ENCODE measurements at regions not wholly inside any gene's neighbourhood (a gene's known extent, or its start where the extent isn't known, plus 50 kb on each side); places are given as distances from the start of the nearest gene placed in this dataset.

GRCh38 chr5:17690473-17690872, 56.2 kb downstream of the TAF11L14 start:
- Mint-ChIP-seq H3K9me3 (peaks cover 27% of the 10 kb centered on the region), H3K4me3 (no peak overlapping the region), H3K36me3 (ENCODE audit: low read depth) (no peaks in the 10 kb centered on the region), H3K27ac (no peak overlapping the region), H3K27me3 (no peaks in the 10 kb centered on the region), H3K4me1 (ENCODE audit: low read depth) (no peaks in the 10 kb centered on the region)
- no peak for DNase-seq

- DNase-seq = no peak
- no peak overlapping the region for H3K27ac Mint-ChIP-seq
- peaks cover 21% of the 10 kb centered on the region for H3K9me3 Mint-ChIP-seq
- H3K27me3 Mint-ChIP-seq = no peaks in the 10 kb centered on the region
- H3K4me1 Mint-ChIP-seq (ENCODE audit: low read depth) = no peaks in the 10 kb centered on the region
- H3K36me3 Mint-ChIP-seq (ENCODE audit: low read depth) = no peaks in the 10 kb centered on the region
- no peak overlapping the region for H3K4me3 Mint-ChIP-seq
These were observed 57.5 kb downstream of the TAF11L14 start for GRCh38 chr5:17691762-17692161.

GRCh38 chr5:17694371-17694770, 60.1 kb downstream of the TAF11L14 start:
- Mint-ChIP-seq H3K9me3 (peaks cover 23% of the 10 kb centered on the region), H3K4me1 (ENCODE audit: low read depth) (no peaks in the 10 kb centered on the region), H3K4me3 (no peak overlapping the region), H3K36me3 (ENCODE audit: low read depth) (no peaks in the 10 kb centered on the region), H3K27me3 (no peaks in the 10 kb centered on the region), H3K27ac (no peak overlapping the region)
- no peak for DNase-seq

- no peak overlapping the region for H3K4me3 Mint-ChIP-seq
- peaks cover 24% of the 10 kb centered on the region for H3K9me3 Mint-ChIP-seq
- no peaks in the 10 kb centered on the region for H3K27me3 Mint-ChIP-seq
- H3K36me3 Mint-ChIP-seq (ENCODE audit: low read depth) = no peaks in the 10 kb centered on the region
- DNase-seq = no peak
- no peak overlapping the region for H3K27ac Mint-ChIP-seq
- no peaks in the 10 kb centered on the region for H3K4me1 Mint-ChIP-seq (ENCODE audit: low read depth)
These were observed 60.7 kb downstream of the TAF11L14 start for GRCh38 chr5:17694914-17695313.

DNA sequence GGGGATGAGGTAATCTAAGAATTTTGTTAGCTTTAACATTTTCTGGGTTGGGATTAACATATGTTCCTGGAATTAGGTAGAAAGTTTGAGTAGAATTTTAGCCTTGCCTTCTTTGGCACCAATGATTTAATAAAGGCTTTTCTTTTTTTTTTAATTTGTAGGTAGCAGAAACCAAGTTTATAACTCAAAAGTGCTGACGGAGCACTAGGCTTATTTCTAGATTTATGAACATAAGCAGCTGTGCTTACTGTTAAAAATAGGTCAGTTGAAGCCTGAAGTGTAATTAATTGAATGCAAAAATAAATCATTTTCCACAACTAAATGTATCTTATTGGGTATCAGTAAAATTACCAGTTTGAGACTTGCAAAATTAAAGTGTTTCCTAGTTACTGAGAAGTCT, 62.4 kb downstream of the TAF11L14 start:
- H3K4me3 Mint-ChIP-seq = no peak overlapping the region
- no peak overlapping the region for H3K27ac Mint-ChIP-seq
- H3K36me3 Mint-ChIP-seq (ENCODE audit: low read depth) = no peaks in the 10 kb centered on the region
- H3K4me1 Mint-ChIP-seq (ENCODE audit: low read depth) = no peaks in the 10 kb centered on the region
- DNase-seq = no peak
- no peaks in the 10 kb centered on the region for H3K27me3 Mint-ChIP-seq
- H3K9me3 Mint-ChIP-seq = peaks cover 23% of the 10 kb centered on the region

GRCh38 chr5:17697671-17698070, 63.4 kb downstream of the TAF11L14 start:
- Mint-ChIP-seq H3K27me3 (no peaks in the 10 kb centered on the region), H3K27ac (no peak overlapping the region), H3K36me3 (ENCODE audit: low read depth) (no peaks in the 10 kb centered on the region), H3K4me3 (no peak overlapping the region), H3K4me1 (ENCODE audit: low read depth) (no peaks in the 10 kb centered on the region), H3K9me3 (peaks cover 24% of the 10 kb centered on the region)
- no peak for DNase-seq

DNA sequence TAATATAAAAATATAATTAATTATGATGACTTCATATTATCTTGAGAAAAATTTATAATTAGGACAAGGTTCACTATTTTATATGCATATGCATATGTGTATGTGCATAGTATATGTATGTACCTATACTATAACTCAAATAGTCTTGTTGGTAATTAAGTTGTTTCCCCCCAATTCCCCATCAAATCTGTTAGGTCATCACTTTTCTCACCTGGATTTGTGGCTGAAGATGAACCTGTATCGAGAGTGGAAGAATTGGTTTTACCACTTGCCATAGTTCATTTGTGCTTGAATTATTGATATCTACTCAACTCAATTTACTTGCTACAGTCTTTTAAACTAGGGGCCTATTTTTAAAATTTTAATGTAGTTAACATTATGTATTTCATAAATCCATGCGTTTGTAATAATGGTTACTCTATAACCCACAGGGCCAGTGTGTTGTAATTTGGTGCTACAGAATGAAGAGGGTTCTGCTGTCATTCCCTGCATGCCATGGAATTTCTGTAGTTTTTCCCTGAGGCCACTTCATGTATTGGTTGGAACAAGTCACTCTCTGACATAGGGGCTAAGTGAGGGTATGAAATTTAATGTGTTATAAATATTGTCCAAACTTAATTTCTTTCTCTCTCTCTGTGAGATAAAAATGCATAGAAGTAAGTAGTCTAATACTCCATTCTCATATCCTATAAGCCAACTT, 74.9 kb downstream of the TAF11L14 start:
- Mint-ChIP-seq H3K4me3 (no peak overlapping the region), H3K4me1 (ENCODE audit: low read depth) (no peaks in the 10 kb centered on the region), H3K27ac (no peak overlapping the region), H3K36me3 (ENCODE audit: low read depth) (no peaks in the 10 kb centered on the region), H3K9me3 (peaks cover 23% of the 10 kb centered on the region), H3K27me3 (no peaks in the 10 kb centered on the region)
- DNase-seq = no peak

GRCh38 chr5:17713301-17713700, 79.0 kb downstream of the TAF11L14 start:
- Mint-ChIP-seq H3K27ac (no peak overlapping the region), H3K27me3 (no peaks in the 10 kb centered on the region), H3K4me1 (ENCODE audit: low read depth) (no peaks in the 10 kb centered on the region), H3K4me3 (no peak overlapping the region), H3K36me3 (ENCODE audit: low read depth) (no peaks in the 10 kb centered on the region), H3K9me3 (peaks cover 18% of the 10 kb centered on the region)
- no peak for DNase-seq

GRCh38 chr5:17714186-17714585, 79.9 kb downstream of the TAF11L14 start:
- H3K36me3 Mint-ChIP-seq (ENCODE audit: low read depth) = no peaks in the 10 kb centered on the region
- no peaks in the 10 kb centered on the region for H3K27me3 Mint-ChIP-seq
- no peak overlapping the region for H3K4me3 Mint-ChIP-seq
- H3K4me1 Mint-ChIP-seq (ENCODE audit: low read depth) = no peaks in the 10 kb centered on the region
- no peak overlapping the region for H3K27ac Mint-ChIP-seq
- H3K9me3 Mint-ChIP-seq = peaks cover 19% of the 10 kb centered on the region
- DNase-seq = no peak

GRCh38 chr5:17719592-17719991, 85.3 kb downstream of the TAF11L14 start:
- no peak for DNase-seq
- no peaks in the 10 kb centered on the region for H3K27me3 Mint-ChIP-seq
- H3K36me3 Mint-ChIP-seq (ENCODE audit: low read depth) = no peaks in the 10 kb centered on the region
- no peaks in the 10 kb centered on the region for H3K4me1 Mint-ChIP-seq (ENCODE audit: low read depth)
- no peak overlapping the region for H3K27ac Mint-ChIP-seq
- no peak overlapping the region for H3K4me3 Mint-ChIP-seq
- H3K9me3 Mint-ChIP-seq = peaks cover 9% of the 10 kb centered on the region

GRCh38 chr5:17720071-17720470, 85.8 kb downstream of the TAF11L14 start:
- no peak for DNase-seq
- no peaks in the 10 kb centered on the region for H3K36me3 Mint-ChIP-seq (ENCODE audit: low read depth)
- no peaks in the 10 kb centered on the region for H3K27me3 Mint-ChIP-seq
- no peaks in the 10 kb centered on the region for H3K4me1 Mint-ChIP-seq (ENCODE audit: low read depth)
- H3K27ac Mint-ChIP-seq = no peak overlapping the region
- H3K4me3 Mint-ChIP-seq = no peak overlapping the region
- H3K9me3 Mint-ChIP-seq = peaks cover 9% of the 10 kb centered on the region

- H3K4me3 Mint-ChIP-seq = no peak overlapping the region
- H3K9me3 Mint-ChIP-seq = peaks cover 3% of the 10 kb centered on the region
- no peak for DNase-seq
- H3K4me1 Mint-ChIP-seq (ENCODE audit: low read depth) = no peaks in the 10 kb centered on the region
- no peaks in the 10 kb centered on the region for H3K27me3 Mint-ChIP-seq
- no peak overlapping the region for H3K27ac Mint-ChIP-seq
- no peaks in the 10 kb centered on the region for H3K36me3 Mint-ChIP-seq (ENCODE audit: low read depth)
These were observed 89.6 kb downstream of the TAF11L14 start for GRCh38 chr5:17723876-17724275.

DNA sequence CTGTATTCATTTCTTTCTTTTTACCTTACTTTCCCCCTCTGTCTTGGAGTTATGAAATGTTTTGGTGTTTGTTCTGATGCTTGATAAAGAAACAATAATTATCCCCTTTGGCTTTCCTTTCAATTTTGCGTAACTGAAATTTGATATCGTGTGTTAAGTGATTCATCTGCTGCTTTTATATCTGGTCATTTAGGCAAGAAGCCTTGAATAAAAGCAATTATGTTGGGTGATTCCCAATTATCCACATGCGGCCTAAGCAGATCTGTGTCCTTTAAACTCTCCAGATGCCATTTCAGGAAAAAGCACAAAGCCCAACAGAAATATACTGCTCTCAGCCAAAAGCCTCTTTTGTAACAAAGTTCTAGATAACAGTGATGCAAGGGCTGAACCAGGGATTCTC, 92.8 kb downstream of the TAF11L14 start:
- H3K9me3 Mint-ChIP-seq = peaks cover 3% of the 10 kb centered on the region
- DNase-seq = no peak
- no peaks in the 10 kb centered on the region for H3K4me1 Mint-ChIP-seq (ENCODE audit: low read depth)
- no peaks in the 10 kb centered on the region for H3K27me3 Mint-ChIP-seq
- H3K4me3 Mint-ChIP-seq = no peak overlapping the region
- no peak overlapping the region for H3K27ac Mint-ChIP-seq
- H3K36me3 Mint-ChIP-seq (ENCODE audit: low read depth) = no peaks in the 10 kb centered on the region

DNA sequence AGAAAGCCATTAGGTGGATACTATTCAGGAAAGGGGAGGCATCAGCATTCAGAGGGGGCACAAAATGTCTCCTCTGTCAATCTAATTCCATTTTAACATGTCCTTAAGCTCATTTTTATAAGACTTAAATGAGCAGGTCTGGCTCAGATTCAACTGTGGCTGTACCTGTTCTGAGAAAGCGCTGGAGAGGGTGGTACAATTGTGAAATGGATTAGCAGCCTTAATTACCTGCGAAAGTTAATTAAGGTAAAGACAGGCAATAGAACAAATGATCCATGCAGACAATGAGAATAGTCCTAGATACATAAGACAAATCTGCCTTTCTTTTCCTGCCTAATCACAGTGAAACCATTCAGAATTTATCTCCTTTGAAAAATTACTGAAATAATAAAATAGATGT, 96.2 kb downstream of the TAF11L14 start:
- Mint-ChIP-seq H3K9me3 (peaks cover 6% of the 10 kb centered on the region), H3K27ac (no peak overlapping the region), H3K36me3 (ENCODE audit: low read depth) (no peaks in the 10 kb centered on the region)

GRCh38 chr5:17732351-17732923, 98.2 kb downstream of the TAF11L14 start:
- Mint-ChIP-seq H3K27me3 (no peaks in the 10 kb centered on the region), H3K4me3 (no peak overlapping the region), H3K36me3 (ENCODE audit: low read depth) (no peaks in the 10 kb centered on the region), H3K27ac (no peak overlapping the region), H3K9me3 (peaks cover 3% of the 10 kb centered on the region), H3K4me1 (ENCODE audit: low read depth) (no peaks in the 10 kb centered on the region)
- DNase-seq = no peak

More for the DNA sequence above, 96.2 kb downstream of the TAF11L14 start:
- H3K4me3 Mint-ChIP-seq = no peak overlapping the region
- no peak for DNase-seq
- H3K4me1 Mint-ChIP-seq (ENCODE audit: low read depth) = no peaks in the 10 kb centered on the region
- H3K27me3 Mint-ChIP-seq = no peaks in the 10 kb centered on the region

Data from activated T-cell treated with anti-CD3 and anti-CD28 coated beads, Interleukin-2, amount 50 U/mL, for 24 hours (primary cell).